Activated CD4-positive, alpha-beta T cell treated with anti-CD3 and anti-CD28 coated beads for 4 hours (primary cell): ENCODE measurements at regions not wholly inside any gene's neighbourhood (a gene's known extent, or its start where the extent isn't known, plus 50 kb on each side); places are given as distances from the start of the nearest gene placed in this dataset.

Experiments used
- DNase-seq, 2 donors: peaks; one replicate each; pipeline ENCODE4 v3.0.0-alpha.2; 2020

- no peak for DNase-seq
Observed at GRCh38 chr21:20611008-20611407, 387.2 kb upstream of the NCAM2 start.

GRCh38 chr21:20613654-20614053, 384.6 kb upstream of the NCAM2 start:
- DNase-seq, result no peak

GRCh38 chr21:20617130-20617529, 381.1 kb upstream of the NCAM2 start:
- no peak for DNase-seq

DNA sequence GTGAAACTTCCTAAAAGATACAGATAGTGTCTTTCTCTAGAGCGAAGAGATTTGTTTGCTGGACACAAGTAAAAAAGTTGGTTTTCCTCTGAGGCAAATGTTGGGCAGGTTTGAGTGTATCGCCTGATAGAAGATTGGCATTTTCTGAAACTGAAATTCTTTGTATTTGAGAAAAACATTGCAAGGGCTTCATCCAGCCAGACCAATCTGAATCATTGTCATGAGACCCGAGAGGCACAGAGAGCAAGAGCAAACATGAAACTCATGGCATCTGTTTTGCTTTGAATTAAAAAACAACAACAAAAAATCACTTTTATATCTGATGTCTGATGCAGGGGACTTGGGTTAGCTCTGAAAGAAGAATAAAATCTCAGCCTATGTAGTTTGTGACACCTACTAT, 379.3 kb upstream of the NCAM2 start:
- no peak for DNase-seq

DNA sequence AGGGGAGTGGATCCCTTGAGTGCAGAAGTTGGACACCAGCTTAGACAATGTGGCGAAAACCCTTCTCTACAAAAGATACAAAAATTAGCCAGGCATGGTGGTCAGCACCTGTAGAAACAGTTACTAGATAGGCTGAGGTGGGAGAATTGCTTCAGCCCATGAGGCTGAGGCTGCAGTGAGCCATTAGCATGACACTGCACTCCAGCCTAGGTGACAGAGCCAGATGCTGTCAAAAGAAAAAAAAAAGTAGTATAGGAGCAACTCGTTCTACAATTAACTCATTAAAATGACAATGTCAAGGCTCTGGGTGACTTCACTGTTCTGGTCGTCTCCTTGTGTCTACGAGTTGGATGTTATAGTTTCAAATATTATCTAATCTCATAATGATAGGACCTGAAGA, 370.6 kb upstream of the NCAM2 start:
- no peak for DNase-seq

DNA sequence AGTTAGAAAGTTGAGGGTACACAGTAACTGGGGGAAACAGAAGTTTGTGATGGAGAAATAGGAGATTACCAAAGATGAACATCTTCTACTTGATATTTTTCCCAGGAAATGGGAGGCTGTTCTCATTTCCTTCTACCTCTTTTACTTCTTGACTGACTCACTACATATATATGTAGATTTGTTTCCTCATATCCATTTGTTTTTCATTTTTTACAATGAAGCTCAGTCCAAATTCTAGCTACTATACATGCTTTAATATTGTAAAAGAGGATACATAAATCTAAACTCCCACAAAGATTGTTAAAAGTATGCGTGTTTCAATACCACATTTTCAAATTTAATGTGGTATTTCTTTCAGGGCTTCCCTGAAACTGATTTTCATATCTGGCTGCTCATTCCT, 366.6 kb upstream of the NCAM2 start:
- no peak for DNase-seq

GRCh38 chr21:20639026-20639425, 359.2 kb upstream of the NCAM2 start:
- no peak for DNase-seq

DNA sequence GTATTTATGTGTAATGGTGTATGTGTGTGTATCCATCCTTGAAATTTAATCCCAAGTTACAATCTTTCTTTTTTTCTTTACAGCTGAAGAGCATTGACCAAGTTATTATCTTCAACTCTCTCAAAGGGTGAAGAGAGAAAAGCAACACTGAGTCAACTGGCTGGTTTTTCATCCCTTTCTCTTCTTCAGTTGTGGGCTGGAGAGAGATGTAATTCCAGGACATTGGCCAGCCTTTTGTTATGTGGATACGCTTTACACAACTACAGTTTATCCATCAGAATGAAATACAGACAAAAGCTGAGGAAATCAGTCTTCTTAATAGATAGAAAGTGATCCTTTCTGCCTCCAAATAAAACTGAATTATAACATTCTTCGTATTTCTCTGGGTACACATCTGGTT, 357.0 kb upstream of the NCAM2 start:
- no peak for DNase-seq

DNA sequence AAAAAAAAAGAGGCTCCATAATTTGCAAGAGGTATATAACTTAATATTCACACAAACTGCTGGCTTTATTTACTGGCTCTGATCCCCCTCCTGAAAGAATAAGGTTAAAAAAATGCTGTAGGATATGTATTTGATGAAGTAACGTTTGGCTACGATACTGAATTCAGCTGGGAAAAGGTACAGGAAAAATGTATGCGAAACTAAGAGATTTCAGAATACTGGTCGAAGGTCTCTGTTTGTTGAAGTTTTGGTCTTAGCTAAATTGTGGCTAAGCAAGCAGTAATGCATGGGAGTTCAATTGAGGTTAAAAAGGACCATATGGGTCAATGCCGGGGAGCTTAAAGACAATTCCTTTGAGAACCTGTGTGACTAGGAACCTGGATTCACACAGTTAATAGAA, 355.5 kb upstream of the NCAM2 start:
- DNase-seq, result no peak

GRCh38 chr21:20644552-20644951, 353.7 kb upstream of the NCAM2 start:
- no peak for DNase-seq

GRCh38 chr21:20645344-20645743, 352.9 kb upstream of the NCAM2 start:
- no peak for DNase-seq

DNA sequence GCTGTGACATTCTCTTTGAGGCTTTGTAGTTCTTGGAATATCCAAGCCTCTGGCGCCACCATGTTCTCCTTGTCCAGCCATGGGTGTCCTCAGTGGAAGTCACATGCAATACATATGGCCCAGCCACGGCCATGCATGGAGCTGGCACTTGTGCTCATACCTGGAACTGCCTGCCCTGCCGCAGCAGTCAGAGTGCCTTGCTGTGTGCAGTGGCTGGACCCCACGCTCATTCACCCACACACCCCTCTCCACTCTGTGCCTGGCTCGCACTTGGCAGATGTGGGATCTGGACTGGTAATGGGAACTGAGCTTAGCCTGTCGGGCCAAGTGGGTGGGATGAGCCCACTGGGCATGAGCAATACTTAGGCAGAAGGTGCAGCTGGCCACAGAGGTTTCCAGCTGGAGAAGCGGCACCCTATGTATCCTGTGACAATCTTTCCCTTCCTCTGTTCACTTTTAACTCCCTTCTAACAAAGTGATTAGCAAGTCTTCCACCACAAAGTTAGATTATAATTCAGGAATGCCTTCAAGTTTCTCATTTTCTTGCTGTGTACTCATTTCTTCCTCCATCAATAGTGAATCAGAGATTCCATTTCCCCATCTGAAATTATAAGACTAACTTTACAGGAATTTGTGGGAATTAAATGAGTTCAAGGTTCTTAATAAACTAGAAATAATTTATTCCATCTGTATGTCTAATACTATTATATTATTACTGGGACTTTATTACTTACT, 351.6 kb upstream of the NCAM2 start:
- no peak for DNase-seq

- DNase-seq, result no peak
Observed at GRCh38 chr21:20647607-20648006, 350.6 kb upstream of the NCAM2 start.

DNA sequence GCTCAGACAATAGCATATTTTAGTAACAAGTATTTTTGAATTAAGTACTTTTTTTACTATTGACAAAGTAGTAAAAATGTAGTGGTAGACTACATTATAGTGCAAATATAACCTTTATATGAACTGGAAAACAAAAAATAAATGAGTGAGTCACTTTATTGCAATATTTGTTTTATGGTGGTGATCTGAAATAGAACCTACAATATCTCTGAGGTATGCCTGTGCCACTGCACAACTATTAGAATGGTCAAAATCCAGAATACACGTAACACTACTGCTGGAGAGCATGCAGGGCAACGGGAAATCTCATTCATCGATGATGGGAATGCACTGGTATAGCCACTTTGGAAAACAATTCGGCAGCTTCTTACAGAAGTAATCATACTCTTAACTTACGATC, 349.0 kb upstream of the NCAM2 start:
- no peak for DNase-seq

- no peak for DNase-seq
Observed at GRCh38 chr21:20652846-20653245, 345.4 kb upstream of the NCAM2 start.

- DNase-seq, result no peak
Observed at GRCh38 chr21:20661246-20661645, 337.0 kb upstream of the NCAM2 start.

DNA sequence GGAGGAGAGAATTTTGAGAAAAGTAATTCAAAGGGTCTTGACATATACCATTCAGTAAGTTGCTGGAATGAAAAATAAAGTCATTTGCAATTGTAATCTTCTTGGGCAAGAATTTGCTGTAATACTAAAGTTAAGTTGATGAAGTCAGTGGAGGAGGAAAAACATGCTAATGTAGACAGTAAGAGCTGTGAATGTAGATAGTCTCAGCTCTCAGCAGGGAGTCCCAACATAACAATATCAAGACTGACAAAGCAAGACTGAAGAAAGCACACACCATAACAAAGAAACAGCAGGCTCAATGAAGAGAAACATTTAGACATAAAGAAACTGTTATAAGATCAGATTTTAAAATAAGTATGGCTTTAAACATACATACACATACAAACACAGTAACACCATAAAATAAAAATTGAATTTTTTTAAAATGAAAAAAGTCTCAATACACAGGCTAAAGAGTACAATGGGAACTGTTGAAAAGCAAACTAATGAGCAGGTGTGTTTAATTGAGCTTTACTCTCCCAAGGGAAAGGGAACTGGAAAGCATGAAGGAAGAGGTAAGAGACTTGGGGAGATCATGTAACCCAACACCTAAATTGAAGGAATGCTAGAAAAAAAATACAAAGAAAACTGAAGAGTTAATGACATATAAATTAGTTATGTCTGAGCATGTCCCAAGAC, 336.3 kb upstream of the NCAM2 start:
- no peak for DNase-seq

GRCh38 chr21:20662514-20662913, 335.7 kb upstream of the NCAM2 start:
- DNase-seq, result no peak

DNA sequence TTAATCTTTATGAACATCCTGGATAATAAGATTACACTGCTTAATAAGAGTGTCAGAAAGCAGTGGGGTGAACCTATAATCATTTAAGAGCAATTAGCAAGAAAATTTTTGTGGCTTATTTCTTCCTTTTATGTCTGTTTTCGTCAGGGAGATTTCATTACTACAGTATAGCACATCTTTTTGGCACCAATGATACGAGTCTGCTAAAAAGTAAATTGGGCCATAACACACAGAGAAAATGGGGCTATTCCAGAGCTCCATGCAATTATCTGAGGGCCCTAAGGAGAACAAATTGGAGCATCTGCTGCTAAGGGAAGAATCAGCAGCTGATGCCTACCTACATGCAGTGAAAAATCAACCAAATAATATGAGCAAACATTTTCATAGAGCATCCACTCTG, 330.3 kb upstream of the NCAM2 start:
- DNase-seq, result no peak

GRCh38 chr21:20685475-20685874, 312.7 kb upstream of the NCAM2 start:
- no peak for DNase-seq

DNA sequence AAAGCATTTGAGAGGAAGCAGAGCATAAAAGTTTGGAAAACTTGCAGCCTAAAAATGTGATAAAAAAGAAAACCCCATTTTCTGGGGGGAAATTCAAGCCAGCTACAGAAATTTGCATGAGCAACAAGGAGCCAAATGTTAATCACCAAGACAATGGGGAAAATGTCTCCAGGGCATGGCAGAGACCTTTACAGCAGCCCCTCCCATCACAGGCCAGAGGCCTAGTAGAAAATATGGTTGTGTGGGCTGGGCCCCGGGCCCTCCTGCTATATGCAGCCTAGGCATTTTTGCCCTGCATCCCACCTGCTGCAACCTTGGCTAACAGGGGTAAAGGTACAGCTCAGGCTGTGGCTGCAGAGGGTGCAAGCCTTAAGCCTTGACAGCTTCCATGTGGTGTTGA, 299.6 kb upstream of the NCAM2 start:
- no peak for DNase-seq

- no peak for DNase-seq
Observed at GRCh38 chr21:20701235-20701634, 297.0 kb upstream of the NCAM2 start.

- no peak for DNase-seq
Observed at GRCh38 chr21:20703112-20703767, 295.0 kb upstream of the NCAM2 start.

DNA sequence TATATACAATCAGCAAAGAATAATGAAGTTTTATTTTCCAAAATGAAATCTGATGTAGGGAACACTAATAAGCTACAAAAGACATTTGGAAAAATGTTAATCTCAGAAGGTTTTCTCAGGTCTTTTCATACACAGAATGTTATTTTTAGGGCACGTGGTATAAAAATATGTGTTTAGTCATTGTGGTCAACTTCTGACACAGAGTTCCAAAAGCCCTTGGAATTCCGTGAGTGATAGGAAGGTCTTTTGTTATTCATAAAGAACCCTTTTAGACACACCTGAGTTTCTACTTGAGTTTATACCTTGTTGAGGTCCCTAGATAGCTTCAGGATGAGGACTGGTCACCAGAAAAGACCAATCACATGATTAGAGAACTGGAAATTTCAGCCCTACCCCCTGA, 277.6 kb upstream of the NCAM2 start:
- DNase-seq, result no peak
